NCI-H2196 treated with DMSO at 0.1 percent for 48 hours (cell line): ENCODE measurements at regions not wholly inside any gene's neighbourhood (a gene's known extent, or its start where the extent isn't known, plus 50 kb on each side); places are given as distances from the start of the nearest gene placed in this dataset.

Experiments used
- DNase-seq: peaks from one replicate; lab custom pipeline; 2025; ENCODE audit not compliant: unreplicated experiment; lab: John Stamatoyannopoulos, UW

- DNase-seq = no peak
Observed at GRCh38 chr2:204353823-204354222, 191.5 kb upstream of the PARD3B start.

GRCh38 chr2:204354442-204354856, 190.8 kb upstream of the PARD3B start:
- no peak for DNase-seq

GRCh38 chr2:204355688-204356087, 189.6 kb upstream of the PARD3B start:
- DNase-seq = no peak

GRCh38 chr2:204356151-204356641, 189.1 kb upstream of the PARD3B start:
- no peak for DNase-seq

GRCh38 chr2:204357286-204357685, 188.0 kb upstream of the PARD3B start:
- DNase-seq = no peak

- DNase-seq = no peak
Observed at GRCh38 chr2:204359076-204359475, 186.2 kb upstream of the PARD3B start.

- DNase-seq = no peak
Observed at GRCh38 chr2:204360218-204361007, 184.9 kb upstream of the PARD3B start.

GRCh38 chr2:204361738-204362137, 183.5 kb upstream of the PARD3B start:
- DNase-seq = no peak

- no peak for DNase-seq
Observed at GRCh38 chr2:204362581-204362980, 182.7 kb upstream of the PARD3B start.

- DNase-seq = no peak
Observed at GRCh38 chr2:204363513-204363912, 181.8 kb upstream of the PARD3B start.

GRCh38 chr2:204364860-204365535, 180.3 kb upstream of the PARD3B start:
- no peak for DNase-seq

GRCh38 chr2:204365811-204366210, 179.5 kb upstream of the PARD3B start:
- no peak for DNase-seq

GRCh38 chr2:204367466-204367865, 177.8 kb upstream of the PARD3B start:
- DNase-seq = no peak

GRCh38 chr2:204370172-204370718, 175.0 kb upstream of the PARD3B start:
- DNase-seq = no peak

- no peak for DNase-seq
Observed at GRCh38 chr2:204373942-204374341, 171.3 kb upstream of the PARD3B start.

GRCh38 chr2:204380141-204380881, 165.0 kb upstream of the PARD3B start:
- no peak for DNase-seq

GRCh38 chr2:204386668-204387067, 158.6 kb upstream of the PARD3B start:
- DNase-seq = no peak

GRCh38 chr2:204389120-204389519, 156.2 kb upstream of the PARD3B start:
- no peak for DNase-seq

GRCh38 chr2:204389856-204390255, 155.4 kb upstream of the PARD3B start:
- no peak for DNase-seq

- DNase-seq = no peak
Observed at GRCh38 chr2:204395539-204395938, 149.7 kb upstream of the PARD3B start.

GRCh38 chr2:204401114-204401513, 144.2 kb upstream of the PARD3B start:
- DNase-seq = no peak
